CD4-positive, CD25-positive, alpha-beta regulatory T cell (primary cell): ENCODE measurements at regions not wholly inside any gene's neighbourhood (a gene's known extent, or its start where the extent isn't known, plus 50 kb on each side); places are given as distances from the start of the nearest gene placed in this dataset.

Experiments used
- ATAC-seq, 2 donors: fragments of 150-1000 bp; cut with Tn5 transposase; one replicate each; pipeline ENCODE4 v1.10.0; 2021; ENCODE audit warnings: low read depth in 2 of 2, moderate number of reproducible peaks in 2 of 2, moderate library complexity in 1 of 2
- DNase-seq, 3 donors: peaks; one replicate each; pipeline versions ENCODE4 v3.0.0 to v3.0.0-alpha.2; 2012 to 2022; ENCODE audit warnings: mixed read lengths in 1 of 3
- H3K27ac ChIP-seq: one replicate; pipeline ENCODE4 v1.7.0; 2013; ENCODE audit warnings: mild to moderate bottlenecking, low read length; ENCODE audit not compliant: insufficient read depth, poor library complexity, severe bottlenecking
- H3K27me3 ChIP-seq: one replicate; pipeline ENCODE4 v1.7.0; 2013; ENCODE audit warnings: low read length; ENCODE audit not compliant: control insufficient read depth, insufficient read depth
- H3K36me3 ChIP-seq: one replicate; pipeline ENCODE4 v1.7.0; 2013; ENCODE audit warnings: mild to moderate bottlenecking, low read length, moderate library complexity; ENCODE audit not compliant: control insufficient read depth, insufficient read depth
- H3K4me1 ChIP-seq: 2 replicates; pipeline ENCODE4 v1.7.0; 2013; ENCODE audit warnings: mild to moderate bottlenecking, low read length; ENCODE audit not compliant: insufficient read depth, control insufficient read depth, poor library complexity, severe bottlenecking
- H3K4me3 ChIP-seq: one replicate; pipeline ENCODE4 v1.7.0; 2013; ENCODE audit warnings: low read depth, mild to moderate bottlenecking, low read length, moderate library complexity
- H3K9me3 ChIP-seq, 2 experiments: 1 replicate in 1 of 2; 2 replicates in 1 of 2; pipeline ENCODE4 v1.7.0; 2013; ENCODE audit warnings: low read length in 2 of 2, mild to moderate bottlenecking in 1 of 2, moderate library complexity in 1 of 2; ENCODE audit not compliant: control insufficient read depth in 2 of 2
- H3K27ac Mint-ChIP-seq, 3 donors: one replicate each; pipeline ENCODE4 v1.8.0; 2020 to 2022; ENCODE audit warnings: mild to moderate bottlenecking in 3 of 3, mixed read lengths in 3 of 3, moderate library complexity in 2 of 3
- H3K27me3 Mint-ChIP-seq: one replicate; pipeline ENCODE4 v1.8.0; 2022; ENCODE audit warnings: mild to moderate bottlenecking, mixed read lengths
- H3K36me3 Mint-ChIP-seq: one replicate; pipeline ENCODE4 v1.8.0; 2020; ENCODE audit warnings: mixed read lengths
- H3K4me1 Mint-ChIP-seq, 4 donors: one replicate each; pipeline ENCODE4 v1.8.0; 2020 to 2022; ENCODE audit warnings: mixed read lengths in 4 of 4, mild to moderate bottlenecking in 1 of 4
- H3K4me3 Mint-ChIP-seq, 4 donors: one replicate each; pipeline ENCODE4 v1.8.0; 2020 to 2022; ENCODE audit warnings: mild to moderate bottlenecking in 4 of 4, mixed read lengths in 4 of 4, moderate library complexity in 3 of 4
- H3K9me3 Mint-ChIP-seq, 7 donors: one replicate each; pipeline ENCODE4 v1.8.0; 2020 to 2022; ENCODE audit warnings: mixed read lengths in 7 of 7, mild to moderate bottlenecking in 3 of 7, moderate library complexity in 2 of 7

- H3K4me1 ChIP-seq: no peaks in the 10 kb centered on the region
- Mint-ChIP-seq H3K27ac (no peak overlapping the region), H3K4me3 (no peak overlapping the region), H3K27me3 (no peaks in the 10 kb centered on the region), H3K9me3 (peaks cover 5 to 12% (median 10%) of the 10 kb centered on the region in 7 donors), H3K36me3 (peaks cover under 1% of the 10 kb centered on the region), H3K4me1 (no peaks in the 10 kb centered on the region)
- H3K27ac ChIP-seq: no peak overlapping the region
- no peak for DNase-seq
- ATAC-seq: no peak
- H3K4me3 ChIP-seq: no peak overlapping the region
- H3K9me3 ChIP-seq: no peaks in the 10 kb centered on the region
- no peaks in the 10 kb centered on the region for H3K27me3 ChIP-seq
- H3K36me3 ChIP-seq: no peaks in the 10 kb centered on the region
These were observed 178.2 kb upstream of the FAT1 start for GRCh38 chr4:186901850-186902249.

GRCh38 chr4:186902361-186902760 lies 178.7 kb upstream of the FAT1 start:
- ATAC-seq (no peak), DNase-seq (no peak)
- H3K4me3 Mint-ChIP-seq: no peak overlapping the region
- H3K4me3 ChIP-seq: no peak overlapping the region
- H3K36me3 ChIP-seq: no peaks in the 10 kb centered on the region
- H3K27ac Mint-ChIP-seq: no peak overlapping the region
- H3K27me3 Mint-ChIP-seq: no peaks in the 10 kb centered on the region
- peaks cover 6 to 11% (median 8%) of the 10 kb centered on the region in 7 donors for H3K9me3 Mint-ChIP-seq
- H3K9me3 ChIP-seq: no peaks in the 10 kb centered on the region
- H3K4me1 ChIP-seq: no peaks in the 10 kb centered on the region
- no peaks in the 10 kb centered on the region for H3K36me3 Mint-ChIP-seq
- H3K27me3 ChIP-seq: no peaks in the 10 kb centered on the region
- no peaks in the 10 kb centered on the region for H3K4me1 Mint-ChIP-seq
- no peak overlapping the region for H3K27ac ChIP-seq

GRCh38 chr4:186904101-186904500 lies 180.4 kb upstream of the FAT1 start:
- peaks cover 0 to 14% (median 5%) of the 10 kb centered on the region in 7 donors for H3K9me3 Mint-ChIP-seq
- no peaks in the 10 kb centered on the region for H3K27me3 ChIP-seq
- peaks cover 0 to 4% (median 0%) of the 10 kb centered on the region in 4 donors for H3K4me1 Mint-ChIP-seq
- no peaks in the 10 kb centered on the region for H3K36me3 Mint-ChIP-seq
- H3K27ac Mint-ChIP-seq: no peak overlapping the region
- H3K27ac ChIP-seq: no peak overlapping the region
- H3K4me3 Mint-ChIP-seq: no peak overlapping the region
- H3K9me3 ChIP-seq: no peaks in the 10 kb centered on the region
- no peaks in the 10 kb centered on the region for H3K27me3 Mint-ChIP-seq
- H3K4me3 ChIP-seq: no peak overlapping the region
- ATAC-seq (no peak), DNase-seq (no peak)
- H3K36me3 ChIP-seq: no peaks in the 10 kb centered on the region
- no peaks in the 10 kb centered on the region for H3K4me1 ChIP-seq

- no peaks in the 10 kb centered on the region for H3K9me3 ChIP-seq
- no peak for DNase-seq
- no peaks in the 10 kb centered on the region for H3K27me3 ChIP-seq
- Mint-ChIP-seq H3K9me3 (peaks cover 0 to 12% (median 5%) of the 10 kb centered on the region in 7 donors), H3K4me3 (no peak overlapping the region), H3K27me3 (no peaks in the 10 kb centered on the region), H3K36me3 (no peaks in the 10 kb centered on the region), H3K27ac (no peak overlapping the region), H3K4me1 (peaks cover 0 to 4% (median 0%) of the 10 kb centered on the region in 4 donors)
- no peak overlapping the region for H3K27ac ChIP-seq
- H3K4me1 ChIP-seq: no peaks in the 10 kb centered on the region
- no peak for ATAC-seq
- H3K36me3 ChIP-seq: no peaks in the 10 kb centered on the region
- H3K4me3 ChIP-seq: no peak overlapping the region
These were observed 183.1 kb upstream of the FAT1 start for GRCh38 chr4:186906722-186907121.

GRCh38 chr4:186910385-186910784 lies 186.7 kb upstream of the FAT1 start:
- no peaks in the 10 kb centered on the region for H3K27me3 ChIP-seq
- peaks cover 0 to 17% (median 9%) of the 10 kb centered on the region in 7 donors for H3K9me3 Mint-ChIP-seq
- H3K27ac ChIP-seq: no peak overlapping the region
- H3K4me3 Mint-ChIP-seq: no peak overlapping the region
- no peaks in the 10 kb centered on the region for H3K36me3 ChIP-seq
- DNase-seq (no peak), ATAC-seq (no peak)
- no peak overlapping the region for H3K27ac Mint-ChIP-seq
- no peaks in the 10 kb centered on the region for H3K27me3 Mint-ChIP-seq
- no peaks in the 10 kb centered on the region for H3K36me3 Mint-ChIP-seq
- H3K4me1 ChIP-seq: no peaks in the 10 kb centered on the region
- no peaks in the 10 kb centered on the region for H3K9me3 ChIP-seq
- no peak overlapping the region for H3K4me3 ChIP-seq
- H3K4me1 Mint-ChIP-seq: peaks cover 0 to 4% (median 0%) of the 10 kb centered on the region in 4 donors

GRCh38 chr4:186912606-186913005 lies 188.9 kb upstream of the FAT1 start:
- no peaks in the 10 kb centered on the region for H3K36me3 ChIP-seq
- ATAC-seq (no peak), DNase-seq (no peak)
- no peaks in the 10 kb centered on the region for H3K4me1 ChIP-seq
- Mint-ChIP-seq H3K4me3 (no peak overlapping the region), H3K36me3 (no peaks in the 10 kb centered on the region), H3K4me1 (peaks cover 0 to 2% (median 0%) of the 10 kb centered on the region in 4 donors), H3K27me3 (no peaks in the 10 kb centered on the region), H3K9me3 (peaks cover under 1 to 11% (median 5%) of the 10 kb centered on the region in 7 donors), H3K27ac (no peak overlapping the region)
- H3K27ac ChIP-seq: no peak overlapping the region
- H3K27me3 ChIP-seq: no peaks in the 10 kb centered on the region
- H3K9me3 ChIP-seq: no peaks in the 10 kb centered on the region
- no peak overlapping the region for H3K4me3 ChIP-seq

- Mint-ChIP-seq H3K4me1 (no peaks in the 10 kb centered on the region), H3K9me3 (peaks cover 3 to 12% (median 7%) of the 10 kb centered on the region in 7 donors), H3K4me3 (no peak overlapping the region), H3K27me3 (no peaks in the 10 kb centered on the region), H3K36me3 (no peaks in the 10 kb centered on the region), H3K27ac (no peak overlapping the region)
- Histone ChIP-seq H3K27me3 (no peaks in the 10 kb centered on the region), H3K9me3 (no peaks in the 10 kb centered on the region), H3K27ac (no peak overlapping the region), H3K4me3 (no peak overlapping the region), H3K4me1 (no peaks in the 10 kb centered on the region), H3K36me3 (no peaks in the 10 kb centered on the region)
- ATAC-seq: no peak
- DNase-seq: no peak
These were observed 192.2 kb upstream of the FAT1 start for GRCh38 chr4:186915816-186916215.

GRCh38 chr4:186917136-186917535 lies 193.5 kb upstream of the FAT1 start:
- ATAC-seq (no peak), DNase-seq (no peak)
- H3K4me1 ChIP-seq: no peaks in the 10 kb centered on the region
- no peak overlapping the region for H3K4me3 ChIP-seq
- Mint-ChIP-seq H3K4me1 (no peaks in the 10 kb centered on the region), H3K27ac (no peak overlapping the region), H3K9me3 (peaks cover 2 to 11% (median 7%) of the 10 kb centered on the region in 7 donors), H3K36me3 (no peaks in the 10 kb centered on the region), H3K4me3 (no peak overlapping the region), H3K27me3 (no peaks in the 10 kb centered on the region)
- no peaks in the 10 kb centered on the region for H3K36me3 ChIP-seq
- no peaks in the 10 kb centered on the region for H3K9me3 ChIP-seq
- H3K27ac ChIP-seq: no peak overlapping the region
- H3K27me3 ChIP-seq: no peaks in the 10 kb centered on the region
